GM23338 (cell line): ENCODE measurements at regions not wholly inside any gene's neighbourhood (a gene's known extent, or its start where the extent isn't known, plus 50 kb on each side); places are given as distances from the start of the nearest gene placed in this dataset.

ENCODE experiments used
- ATAC-seq: fragments of 200-7000 bp; cut with Tn5 transposase; 3 replicates; pipeline ENCODE4 v1.9.1; 2020
- DNase-seq: peaks from one replicate; pipeline ENCODE4 v3.0.0-alpha.2; 2015; ENCODE audit warnings: low spot score
- H2AFZ ChIP-seq: fragments of 200-600 bp; sonication (generic); 2 replicates; pipeline ENCODE4 v1.8.0; 2016; ENCODE audit warnings: antibody characterized with exemption, mild to moderate bottlenecking, moderate library complexity
- H3F3A ChIP-seq: fragments of 200-600 bp; sonication (generic); replicated peaks from 2 replicates; pipeline ENCODE4 v1.8.0; 2017; ENCODE audit warnings: antibody characterized with exemption, mixed run types, low read depth
- H3K27ac ChIP-seq: fragments of 200-600 bp; sonication (generic); 2 replicates; pipeline ENCODE4 v1.6.1; 2016; ENCODE audit warnings: low read depth
- H3K27me3 ChIP-seq: fragments of 200-600 bp; sonication (generic); 2 replicates; pipeline ENCODE4 v1.8.0; 2016; ENCODE audit warnings: mild to moderate bottlenecking, mixed run types, moderate library complexity; ENCODE audit not compliant: insufficient read depth
- H3K36me3 ChIP-seq: fragments of 200-600 bp; sonication (generic); 2 replicates; pipeline ENCODE4 v1.8.0; 2016; ENCODE audit warnings: mild to moderate bottlenecking; ENCODE audit not compliant: insufficient read depth
- H3K4me1 ChIP-seq: fragments of 200-600 bp; sonication (generic); 2 replicates; pipeline ENCODE4 v1.8.0; 2016; ENCODE audit warnings: mild to moderate bottlenecking, moderate library complexity; ENCODE audit not compliant: insufficient read depth
- H3K4me2 ChIP-seq: fragments of 200-600 bp; sonication (generic); 2 replicates; pipeline ENCODE4 v1.7.1; 2017; ENCODE audit warnings: mixed run types
- H3K4me3 ChIP-seq: fragments of 200-600 bp; sonication (generic); 2 replicates; pipeline ENCODE4 v1.6.1; 2016; ENCODE audit warnings: mixed run types
- H3K79me2 ChIP-seq: fragments of 200-600 bp; sonication (generic); replicated peaks from 2 replicates; pipeline ENCODE4 v1.8.0; 2017; ENCODE audit warnings: mild to moderate bottlenecking; ENCODE audit not compliant: insufficient read depth
- H3K9me2 ChIP-seq: fragments of 200-600 bp; sonication (generic); 2 replicates; pipeline ENCODE4 v1.8.0; 2017; ENCODE audit not compliant: insufficient read depth
- H4K20me1 ChIP-seq: fragments of 200-600 bp; sonication (generic); replicated peaks from 2 replicates; pipeline ENCODE4 v1.8.0; 2017; ENCODE audit warnings: mild to moderate bottlenecking; ENCODE audit not compliant: insufficient read depth
- H3K27ac Mint-ChIP-seq: 2 replicates; pipeline ENCODE4 v1.8.0; 2020; ENCODE audit warnings: inconsistent platforms, mild to moderate bottlenecking, moderate library complexity, mixed read lengths
- H3K27me3 Mint-ChIP-seq: 3 replicates; pipeline ENCODE4 v1.8.0; 2022; ENCODE audit warnings: low read depth, mild to moderate bottlenecking, moderate library complexity, mixed read lengths, inconsistent platforms; ENCODE audit not compliant: insufficient read depth, poor library complexity
- H3K36me3 Mint-ChIP-seq: 3 replicates; pipeline ENCODE4 v1.8.0; 2021; ENCODE audit warnings: low read depth, mild to moderate bottlenecking, inconsistent platforms, moderate library complexity, mixed read lengths
- H3K4me1 Mint-ChIP-seq: 3 replicates; pipeline ENCODE4 v1.8.0; 2020; ENCODE audit warnings: mild to moderate bottlenecking, inconsistent platforms, mixed read lengths
- H3K4me3 Mint-ChIP-seq: 3 replicates; pipeline ENCODE4 v1.8.0; 2021; ENCODE audit warnings: moderate library complexity, mild to moderate bottlenecking, inconsistent platforms, mixed read lengths
- H3K9me3 Mint-ChIP-seq: 3 replicates; pipeline ENCODE4 v1.8.0; 2020; ENCODE audit warnings: moderate library complexity, mild to moderate bottlenecking, inconsistent platforms, mixed read lengths
- CTCF ChIP-seq, 2 experiments: fragments of 200-600 bp in 1 of 2; sonication (generic) in 1 of 2; conservative IDR thresholded peaks; 2 replicates each; pipeline versions ENCODE4 v1.5.1 to v1.6.1; 2016 to 2017; ENCODE audit warnings: antibody characterized with exemption in 2 of 2, low read depth in 2 of 2, mild to moderate bottlenecking in 2 of 2, moderate library complexity in 1 of 2
- EZH2phosphoT487 ChIP-seq: fragments of 200-600 bp; sonication (generic); IDR thresholded peaks from one replicate; pipeline ENCODE4 v1.8.1; 2018; ENCODE audit warnings: antibody characterized with exemption; ENCODE audit not compliant: unreplicated experiment
- JUNB ChIP-seq: IDR thresholded peaks from one replicate; pipeline ENCODE4 v1.6.1; 2016; ENCODE audit warnings: antibody characterized with exemption; ENCODE audit not compliant: unreplicated experiment
- POLR2AphosphoS5 ChIP-seq: IDR thresholded peaks from 2 replicates; pipeline ENCODE4 v1.6.1; 2016; ENCODE audit warnings: antibody characterized with exemption, low read depth
- ZNF114 ChIP-seq: fragments of 250-450 bp; sonication (Bioruptor Pico); IDR thresholded peaks from 2 replicates; pipeline ENCODE4 v1.5.0; 2020; ENCODE audit warnings: mild to moderate bottlenecking, moderate library complexity
- TF ChIP-seq, protein P1 (sequence below): IDR thresholded peaks from one replicate; pipeline ENCODE4 v1.6.1; 2018; ENCODE audit warnings: antibody characterized with exemption; ENCODE audit not compliant: unreplicated experiment
- TF ChIP-seq, protein P2 (sequence below): fragments of 250-450 bp; sonication (Bioruptor Pico); IDR thresholded peaks from 2 replicates; pipeline ENCODE4 v1.5.0; 2020; ENCODE audit warnings: mild to moderate bottlenecking, moderate library complexity

- Histone ChIP-seq H4K20me1 (no peaks in the 10 kb centered on the region), H3K36me3 (no peaks in the 10 kb centered on the region), H2AFZ (no peak overlapping the region), H3K4me3 (no peak overlapping the region), H3K79me2 (no peaks in the 10 kb centered on the region), H3K4me2 (no peak overlapping the region), H3K9me2 (0 out of 2 replicates have a peak, but pooled peaks cover 3% of the 10 kb centered on the region), H3K4me1 (peaks cover 4% of the 10 kb centered on the region; the same call in 1 of the 2 replicates), H3K27me3 (no peaks in the 10 kb centered on the region), H3F3A (no peaks in the 10 kb centered on the region), H3K27ac (no peak overlapping the region)
- Mint-ChIP-seq H3K36me3 (no peaks in the 10 kb centered on the region; the same call in 2 of the 3 replicates), H3K4me3 (no peak overlapping the region), H3K27me3 (peaks cover 5% of the 10 kb centered on the region), H3K4me1 (peaks cover 4% of the 10 kb centered on the region; the same call in 1 of the 3 replicates), H3K9me3 (no peaks in the 10 kb centered on the region), H3K27ac (no peak overlapping the region)
- DNase-seq (no peak), ATAC-seq (no peak)
- TF ChIP-seq, protein P1, sequence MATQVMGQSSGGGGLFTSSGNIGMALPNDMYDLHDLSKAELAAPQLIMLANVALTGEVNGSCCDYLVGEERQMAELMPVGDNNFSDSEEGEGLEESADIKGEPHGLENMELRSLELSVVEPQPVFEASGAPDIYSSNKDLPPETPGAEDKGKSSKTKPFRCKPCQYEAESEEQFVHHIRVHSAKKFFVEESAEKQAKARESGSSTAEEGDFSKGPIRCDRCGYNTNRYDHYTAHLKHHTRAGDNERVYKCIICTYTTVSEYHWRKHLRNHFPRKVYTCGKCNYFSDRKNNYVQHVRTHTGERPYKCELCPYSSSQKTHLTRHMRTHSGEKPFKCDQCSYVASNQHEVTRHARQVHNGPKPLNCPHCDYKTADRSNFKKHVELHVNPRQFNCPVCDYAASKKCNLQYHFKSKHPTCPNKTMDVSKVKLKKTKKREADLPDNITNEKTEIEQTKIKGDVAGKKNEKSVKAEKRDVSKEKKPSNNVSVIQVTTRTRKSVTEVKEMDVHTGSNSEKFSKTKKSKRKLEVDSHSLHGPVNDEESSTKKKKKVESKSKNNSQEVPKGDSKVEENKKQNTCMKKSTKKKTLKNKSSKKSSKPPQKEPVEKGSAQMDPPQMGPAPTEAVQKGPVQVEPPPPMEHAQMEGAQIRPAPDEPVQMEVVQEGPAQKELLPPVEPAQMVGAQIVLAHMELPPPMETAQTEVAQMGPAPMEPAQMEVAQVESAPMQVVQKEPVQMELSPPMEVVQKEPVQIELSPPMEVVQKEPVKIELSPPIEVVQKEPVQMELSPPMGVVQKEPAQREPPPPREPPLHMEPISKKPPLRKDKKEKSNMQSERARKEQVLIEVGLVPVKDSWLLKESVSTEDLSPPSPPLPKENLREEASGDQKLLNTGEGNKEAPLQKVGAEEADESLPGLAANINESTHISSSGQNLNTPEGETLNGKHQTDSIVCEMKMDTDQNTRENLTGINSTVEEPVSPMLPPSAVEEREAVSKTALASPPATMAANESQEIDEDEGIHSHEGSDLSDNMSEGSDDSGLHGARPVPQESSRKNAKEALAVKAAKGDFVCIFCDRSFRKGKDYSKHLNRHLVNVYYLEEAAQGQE: no peak
- TF ChIP-seq CTCF (conservative IDR thresholded peaks at IDR 0.05; ENCODE audit: low read depth in 2 of 2) (no peak), ZNF114 (CRISPR knock-in tag) (no peak)
Measured at GRCh38 chr1:221797506-221797905, 55.6 kb upstream of the DUSP10 start.

DNA sequence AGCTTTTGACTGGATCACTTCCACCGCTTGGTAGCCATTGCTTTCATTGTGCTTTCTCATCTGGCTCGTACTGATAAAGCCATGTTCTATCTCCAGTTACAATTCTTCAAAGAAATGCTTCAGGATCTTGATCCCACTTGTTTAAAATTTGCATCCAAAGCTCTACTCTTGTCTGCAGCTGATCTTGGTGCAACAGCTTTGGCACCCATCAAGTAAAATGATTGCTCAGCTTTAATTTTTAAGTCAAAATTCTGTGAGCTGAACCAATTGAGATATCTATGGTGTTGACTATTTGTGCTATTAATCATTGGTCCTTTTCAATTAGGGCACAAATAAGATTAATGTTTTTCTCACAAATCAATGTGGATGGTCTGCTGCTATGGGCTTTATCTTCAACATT lies 54.8 kb upstream of the DUSP10 start:
- Histone ChIP-seq H3K27ac (no peak overlapping the region), H4K20me1 (no peaks in the 10 kb centered on the region), H3K79me2 (no peaks in the 10 kb centered on the region), H3K27me3 (no peaks in the 10 kb centered on the region), H3K4me1 (peaks cover 3% of the 10 kb centered on the region; the same call in 1 of the 2 replicates), H3K4me3 (no peak overlapping the region), H3K36me3 (no peaks in the 10 kb centered on the region), H3F3A (no peaks in the 10 kb centered on the region), H3K4me2 (no peak overlapping the region), H3K9me2 (0 out of 2 replicates have a peak, but pooled peaks cover 4% of the 10 kb centered on the region), H2AFZ (no peak overlapping the region)
- Mint-ChIP-seq H3K9me3 (no peaks in the 10 kb centered on the region), H3K4me1 (peaks cover under 1% of the 10 kb centered on the region; the same call in 1 of the 3 replicates), H3K4me3 (no peak overlapping the region), H3K27me3 (no peaks in the 10 kb centered on the region), H3K36me3 (no peaks in the 10 kb centered on the region; the same call in 2 of the 3 replicates), H3K27ac (no peak overlapping the region)
- ATAC-seq: no peak
- DNase-seq: no peak
- TF ChIP-seq, protein P2, sequence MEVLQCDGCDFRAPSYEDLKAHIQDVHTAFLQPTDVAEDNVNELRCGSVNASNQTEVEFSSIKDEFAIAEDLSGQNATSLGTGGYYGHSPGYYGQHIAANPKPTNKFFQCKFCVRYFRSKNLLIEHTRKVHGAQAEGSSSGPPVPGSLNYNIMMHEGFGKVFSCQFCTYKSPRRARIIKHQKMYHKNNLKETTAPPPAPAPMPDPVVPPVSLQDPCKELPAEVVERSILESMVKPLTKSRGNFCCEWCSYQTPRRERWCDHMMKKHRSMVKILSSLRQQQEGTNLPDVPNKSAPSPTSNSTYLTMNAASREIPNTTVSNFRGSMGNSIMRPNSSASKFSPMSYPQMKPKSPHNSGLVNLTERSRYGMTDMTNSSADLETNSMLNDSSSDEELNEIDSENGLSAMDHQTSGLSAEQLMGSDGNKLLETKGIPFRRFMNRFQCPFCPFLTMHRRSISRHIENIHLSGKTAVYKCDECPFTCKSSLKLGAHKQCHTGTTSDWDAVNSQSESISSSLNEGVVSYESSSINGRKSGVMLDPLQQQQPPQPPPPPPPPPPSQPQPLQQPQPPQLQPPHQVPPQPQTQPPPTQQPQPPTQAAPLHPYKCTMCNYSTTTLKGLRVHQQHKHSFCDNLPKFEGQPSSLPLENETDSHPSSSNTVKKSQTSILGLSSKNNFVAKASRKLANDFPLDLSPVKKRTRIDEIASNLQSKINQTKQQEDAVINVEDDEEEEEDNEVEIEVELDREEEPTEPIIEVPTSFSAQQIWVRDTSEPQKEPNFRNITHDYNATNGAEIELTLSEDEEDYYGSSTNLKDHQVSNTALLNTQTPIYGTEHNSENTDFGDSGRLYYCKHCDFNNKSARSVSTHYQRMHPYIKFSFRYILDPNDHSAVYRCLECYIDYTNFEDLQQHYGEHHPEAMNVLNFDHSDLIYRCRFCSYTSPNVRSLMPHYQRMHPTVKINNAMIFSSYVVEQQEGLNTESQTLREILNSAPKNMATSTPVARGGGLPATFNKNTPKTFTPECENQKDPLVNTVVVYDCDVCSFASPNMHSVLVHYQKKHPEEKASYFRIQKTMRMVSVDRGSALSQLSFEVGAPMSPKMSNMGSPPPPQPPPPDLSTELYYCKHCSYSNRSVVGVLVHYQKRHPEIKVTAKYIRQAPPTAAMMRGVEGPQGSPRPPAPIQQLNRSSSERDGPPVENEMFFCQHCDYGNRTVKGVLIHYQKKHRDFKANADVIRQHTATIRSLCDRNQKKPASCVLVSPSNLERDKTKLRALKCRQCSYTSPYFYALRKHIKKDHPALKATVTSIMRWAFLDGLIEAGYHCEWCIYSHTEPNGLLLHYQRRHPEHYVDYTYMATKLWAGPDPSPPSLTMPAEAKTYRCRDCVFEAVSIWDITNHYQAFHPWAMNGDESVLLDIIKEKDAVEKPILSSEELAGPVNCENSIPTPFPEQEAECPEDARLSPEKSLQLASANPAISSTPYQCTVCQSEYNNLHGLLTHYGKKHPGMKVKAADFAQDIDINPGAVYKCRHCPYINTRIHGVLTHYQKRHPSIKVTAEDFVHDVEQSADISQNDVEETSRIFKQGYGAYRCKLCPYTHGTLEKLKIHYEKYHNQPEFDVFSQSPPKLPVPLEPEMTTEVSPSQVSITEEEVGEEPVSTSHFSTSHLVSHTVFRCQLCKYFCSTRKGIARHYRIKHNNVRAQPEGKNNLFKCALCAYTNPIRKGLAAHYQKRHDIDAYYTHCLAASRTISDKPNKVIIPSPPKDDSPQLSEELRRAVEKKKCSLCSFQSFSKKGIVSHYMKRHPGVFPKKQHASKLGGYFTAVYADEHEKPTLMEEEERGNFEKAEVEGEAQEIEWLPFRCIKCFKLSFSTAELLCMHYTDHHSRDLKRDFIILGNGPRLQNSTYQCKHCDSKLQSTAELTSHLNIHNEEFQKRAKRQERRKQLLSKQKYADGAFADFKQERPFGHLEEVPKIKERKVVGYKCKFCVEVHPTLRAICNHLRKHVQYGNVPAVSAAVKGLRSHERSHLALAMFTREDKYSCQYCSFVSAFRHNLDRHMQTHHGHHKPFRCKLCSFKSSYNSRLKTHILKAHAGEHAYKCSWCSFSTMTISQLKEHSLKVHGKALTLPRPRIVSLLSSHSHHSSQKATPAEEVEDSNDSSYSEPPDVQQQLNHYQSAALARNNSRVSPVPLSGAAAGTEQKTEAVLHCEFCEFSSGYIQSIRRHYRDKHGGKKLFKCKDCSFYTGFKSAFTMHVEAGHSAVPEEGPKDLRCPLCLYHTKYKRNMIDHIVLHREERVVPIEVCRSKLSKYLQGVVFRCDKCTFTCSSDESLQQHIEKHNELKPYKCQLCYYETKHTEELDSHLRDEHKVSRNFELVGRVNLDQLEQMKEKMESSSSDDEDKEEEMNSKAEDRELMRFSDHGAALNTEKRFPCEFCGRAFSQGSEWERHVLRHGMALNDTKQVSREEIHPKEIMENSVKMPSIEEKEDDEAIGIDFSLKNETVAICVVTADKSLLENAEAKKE: no peak
- TF ChIP-seq EZH2phosphoT487 (no peak), CTCF (conservative IDR thresholded peaks at IDR 0.05; ENCODE audit: low read depth in 2 of 2) (no peak), JUNB (no peak), POLR2AphosphoS5 (no peak)
